ENCODE measurements at regions not wholly inside any gene's neighbourhood (a gene's known extent, or its start where the extent isn't known, plus 50 kb on each side); places are given as distances from the start of the nearest gene placed in this dataset.

DNA sequence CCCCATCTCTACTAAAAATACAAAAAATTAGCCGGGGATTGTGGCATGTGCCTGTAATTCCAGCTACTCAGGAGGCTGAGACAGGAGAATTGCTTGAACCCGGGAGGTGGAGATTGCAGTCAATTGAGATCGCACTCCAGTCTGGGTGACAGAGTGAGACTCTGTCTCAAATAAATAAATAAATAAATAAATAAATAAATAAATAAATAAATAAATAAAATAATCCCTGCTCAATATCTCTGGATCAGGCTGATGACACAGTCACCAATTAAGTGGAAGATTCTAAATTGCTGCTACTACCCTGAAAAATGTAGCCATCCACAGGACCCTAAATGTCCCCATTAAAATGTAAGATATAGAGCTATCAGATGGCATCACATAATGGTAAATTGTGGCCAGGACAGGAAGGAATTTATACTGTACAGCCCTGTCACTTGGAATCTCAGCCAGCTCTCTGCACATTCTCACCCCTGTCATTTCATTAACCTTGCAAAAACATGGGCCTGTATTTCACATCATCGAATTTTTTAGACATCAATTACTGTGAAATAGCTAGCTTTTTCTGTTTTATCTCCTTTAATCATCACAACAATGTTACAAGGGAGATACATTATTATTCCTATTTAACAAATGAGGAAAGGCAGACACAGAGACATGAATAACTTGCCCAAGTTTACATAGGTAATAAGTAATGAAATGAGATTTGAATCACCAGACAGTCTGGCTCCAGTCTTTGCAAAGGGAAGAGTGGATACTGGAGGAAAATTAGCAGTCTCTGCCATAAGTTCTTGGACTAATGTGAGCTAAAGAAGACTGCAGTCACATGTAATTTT lies 56.7 kb upstream of the NTPCR start:
- no peaks in the 10 kb centered on the region for H3K4me1 ChIP-seq (ENCODE audit: control insufficient read depth in 4 of 4, insufficient read depth in 4 of 4, low read length in 3 of 4)
- H3K9ac ChIP-seq (ENCODE audit: low read depth in 1 of 2, low read length in 2 of 2) = no peak overlapping the region
- no peak for TF ChIP-seq JUND (IDR thresholded peaks at IDR 0.05)
- 90% methylated on average over 4 of the region's 4 CpGs for WGBS
- H3K27me3 ChIP-seq (ENCODE audit: control insufficient read depth in 4 of 4, insufficient read depth in 4 of 4, low read length in 3 of 4) = peaks cover 0 to 2% (median 0%) of the 10 kb centered on the region in 4 donors
- H3K36me3 ChIP-seq (ENCODE audit: control insufficient read depth in 4 of 4, insufficient read depth in 3 of 4, low read depth in 1 of 4, low read length in 3 of 4) = no peaks in the 10 kb centered on the region
- no peak overlapping the region for H3K27ac ChIP-seq (ENCODE audit: low read depth in 1 of 2, low read length in 2 of 2)
- peaks cover 0 to 3% (median 0%) of the 10 kb centered on the region in 4 donors for H3K9me3 ChIP-seq (ENCODE audit: control insufficient read depth in 4 of 4, low read length in 3 of 4)
- no peak overlapping the region for H3K4me3 ChIP-seq (ENCODE audit: low read depth in 1 of 3, low read length in 3 of 3)
- DNase-seq (ENCODE audit: low spot score) = no peak

DNA sequence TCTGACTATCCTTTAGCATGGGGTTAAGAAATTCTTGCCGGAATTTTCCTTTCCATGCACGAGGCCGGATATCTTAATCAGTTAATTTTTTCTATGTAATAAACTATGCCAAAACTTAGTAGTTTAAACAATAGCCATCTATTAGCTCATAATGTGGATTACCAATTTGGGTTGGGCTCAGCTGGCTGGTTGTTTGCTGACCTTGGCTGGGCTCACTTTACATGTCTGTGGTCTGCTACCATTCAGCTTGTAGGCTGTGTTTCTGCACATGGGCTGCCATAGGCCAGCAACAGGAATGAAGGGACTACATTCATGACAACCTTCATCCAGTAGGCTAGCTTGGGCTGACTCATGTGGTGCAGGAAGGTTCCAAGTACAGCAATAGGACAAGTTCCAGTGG lies 56.0 kb upstream of the NTPCR start:
- peaks cover 0 to 2% (median 0%) of the 10 kb centered on the region in 4 donors for H3K27me3 ChIP-seq (ENCODE audit: control insufficient read depth in 4 of 4, insufficient read depth in 4 of 4, low read length in 3 of 4)
- no peak for DNase-seq (ENCODE audit: low spot score)
- H3K4me3 ChIP-seq (ENCODE audit: low read depth in 1 of 3, low read length in 3 of 3) = no peak overlapping the region
- H3K9me3 ChIP-seq (ENCODE audit: control insufficient read depth in 4 of 4, low read length in 3 of 4) = peaks cover 0 to 3% (median 0%) of the 10 kb centered on the region in 4 donors
- WGBS = 91% methylated on average over 3 of the region's 3 CpGs
- H3K9ac ChIP-seq (ENCODE audit: low read depth in 1 of 2, low read length in 2 of 2) = no peak overlapping the region
- no peak for TF ChIP-seq HNF4A (conservative IDR thresholded peaks at IDR 0.05)
- no peak for TF ChIP-seq RAD21 (IDR thresholded peaks at IDR 0.05)
- TF ChIP-seq, protein P1, sequence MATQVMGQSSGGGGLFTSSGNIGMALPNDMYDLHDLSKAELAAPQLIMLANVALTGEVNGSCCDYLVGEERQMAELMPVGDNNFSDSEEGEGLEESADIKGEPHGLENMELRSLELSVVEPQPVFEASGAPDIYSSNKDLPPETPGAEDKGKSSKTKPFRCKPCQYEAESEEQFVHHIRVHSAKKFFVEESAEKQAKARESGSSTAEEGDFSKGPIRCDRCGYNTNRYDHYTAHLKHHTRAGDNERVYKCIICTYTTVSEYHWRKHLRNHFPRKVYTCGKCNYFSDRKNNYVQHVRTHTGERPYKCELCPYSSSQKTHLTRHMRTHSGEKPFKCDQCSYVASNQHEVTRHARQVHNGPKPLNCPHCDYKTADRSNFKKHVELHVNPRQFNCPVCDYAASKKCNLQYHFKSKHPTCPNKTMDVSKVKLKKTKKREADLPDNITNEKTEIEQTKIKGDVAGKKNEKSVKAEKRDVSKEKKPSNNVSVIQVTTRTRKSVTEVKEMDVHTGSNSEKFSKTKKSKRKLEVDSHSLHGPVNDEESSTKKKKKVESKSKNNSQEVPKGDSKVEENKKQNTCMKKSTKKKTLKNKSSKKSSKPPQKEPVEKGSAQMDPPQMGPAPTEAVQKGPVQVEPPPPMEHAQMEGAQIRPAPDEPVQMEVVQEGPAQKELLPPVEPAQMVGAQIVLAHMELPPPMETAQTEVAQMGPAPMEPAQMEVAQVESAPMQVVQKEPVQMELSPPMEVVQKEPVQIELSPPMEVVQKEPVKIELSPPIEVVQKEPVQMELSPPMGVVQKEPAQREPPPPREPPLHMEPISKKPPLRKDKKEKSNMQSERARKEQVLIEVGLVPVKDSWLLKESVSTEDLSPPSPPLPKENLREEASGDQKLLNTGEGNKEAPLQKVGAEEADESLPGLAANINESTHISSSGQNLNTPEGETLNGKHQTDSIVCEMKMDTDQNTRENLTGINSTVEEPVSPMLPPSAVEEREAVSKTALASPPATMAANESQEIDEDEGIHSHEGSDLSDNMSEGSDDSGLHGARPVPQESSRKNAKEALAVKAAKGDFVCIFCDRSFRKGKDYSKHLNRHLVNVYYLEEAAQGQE (IDR thresholded peaks at IDR 0.05) = no peak
- no peak for TF ChIP-seq FOXA1 (IDR thresholded peaks at IDR 0.05)
- TF ChIP-seq GABPA (IDR thresholded peaks at IDR 0.05 in 1 of 2, conservative IDR thresholded peaks at IDR 0.05 in 1 of 2) = no peak
- TF ChIP-seq YY1 (IDR thresholded peaks at IDR 0.05) = no peak
- TF ChIP-seq RXRA (IDR thresholded peaks at IDR 0.05) = no peak
- H3K4me1 ChIP-seq (ENCODE audit: control insufficient read depth in 4 of 4, insufficient read depth in 4 of 4, low read length in 3 of 4) = no peaks in the 10 kb centered on the region
- H3K27ac ChIP-seq (ENCODE audit: low read depth in 1 of 2, low read length in 2 of 2) = no peak overlapping the region
- H3K36me3 ChIP-seq (ENCODE audit: control insufficient read depth in 4 of 4, insufficient read depth in 3 of 4, low read depth in 1 of 4, low read length in 3 of 4) = no peaks in the 10 kb centered on the region

DNA sequence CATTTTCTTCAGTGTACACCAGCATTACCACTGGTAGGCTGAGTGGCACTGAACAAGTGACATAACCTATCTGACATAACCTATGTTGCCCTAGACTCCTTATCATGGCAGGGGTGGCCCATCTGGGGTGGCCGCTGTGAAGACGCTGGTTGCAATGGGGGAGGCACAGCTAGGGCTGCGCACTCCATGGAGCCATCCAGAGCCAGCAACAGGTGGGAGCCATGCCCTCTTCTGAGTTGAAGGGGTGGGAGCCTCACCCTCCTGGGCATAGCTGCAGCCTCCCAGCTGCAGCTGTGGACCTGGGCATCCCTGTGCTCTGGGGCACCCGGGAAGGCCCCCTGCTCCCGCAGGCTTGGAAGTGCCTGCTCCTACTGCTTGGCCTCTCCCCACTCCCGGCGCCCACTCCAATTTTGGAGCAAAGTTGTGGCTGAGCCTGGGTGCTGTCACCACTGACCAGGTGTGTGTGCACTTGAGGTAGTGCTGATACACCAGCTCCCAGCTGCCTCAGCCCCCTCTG lies 52.4 kb upstream of the NTPCR start:
- WGBS = 93% methylated on average over 7 of the region's 7 CpGs
- no peaks in the 10 kb centered on the region for H3K36me3 ChIP-seq (ENCODE audit: control insufficient read depth in 4 of 4, insufficient read depth in 3 of 4, low read depth in 1 of 4, low read length in 3 of 4)
- no peak overlapping the region for H3K4me3 ChIP-seq (ENCODE audit: low read depth in 1 of 3, low read length in 3 of 3)
- DNase-seq (ENCODE audit: low spot score) = no peak
- H3K9ac ChIP-seq (ENCODE audit: low read depth in 1 of 2, low read length in 2 of 2) = no peak overlapping the region
- H3K27me3 ChIP-seq (ENCODE audit: control insufficient read depth in 4 of 4, insufficient read depth in 4 of 4, low read length in 3 of 4) = no peaks in the 10 kb centered on the region
- peaks cover 0 to 3% (median 0%) of the 10 kb centered on the region in 4 donors for H3K9me3 ChIP-seq (ENCODE audit: control insufficient read depth in 4 of 4, low read length in 3 of 4)
- TF ChIP-seq SP1 (IDR thresholded peaks at IDR 0.05) (no peak), RXRA (IDR thresholded peaks at IDR 0.05) (no peak)
- H3K27ac ChIP-seq (ENCODE audit: low read depth in 1 of 2, low read length in 2 of 2) = no peak overlapping the region
- H3K4me1 ChIP-seq (ENCODE audit: control insufficient read depth in 4 of 4, insufficient read depth in 4 of 4, low read length in 3 of 4) = no peaks in the 10 kb centered on the region
